HG02798 (cell line): ENCODE measurements at regions not wholly inside any gene's neighbourhood (a gene's known extent, or its start where the extent isn't known, plus 50 kb on each side); places are given as distances from the start of the nearest gene placed in this dataset.

ENCODE experiments used
- ATAC-seq: cut with Tn5 transposase; IDR thresholded peaks from one replicate; pipeline ENCODE4 v1.9.1; 2021; ENCODE audit warnings: mild to moderate bottlenecking; ENCODE audit not compliant: unreplicated experiment, poor library complexity

GRCh38 chr11:79950172-79950571, 509.3 kb upstream of the TENM4 start:
- no peak for ATAC-seq

GRCh38 chr11:79949574-79949973, 508.7 kb upstream of the TENM4 start:
- ATAC-seq: no peak

GRCh38 chr11:79942646-79943045, 501.8 kb upstream of the TENM4 start:
- no peak for ATAC-seq

DNA sequence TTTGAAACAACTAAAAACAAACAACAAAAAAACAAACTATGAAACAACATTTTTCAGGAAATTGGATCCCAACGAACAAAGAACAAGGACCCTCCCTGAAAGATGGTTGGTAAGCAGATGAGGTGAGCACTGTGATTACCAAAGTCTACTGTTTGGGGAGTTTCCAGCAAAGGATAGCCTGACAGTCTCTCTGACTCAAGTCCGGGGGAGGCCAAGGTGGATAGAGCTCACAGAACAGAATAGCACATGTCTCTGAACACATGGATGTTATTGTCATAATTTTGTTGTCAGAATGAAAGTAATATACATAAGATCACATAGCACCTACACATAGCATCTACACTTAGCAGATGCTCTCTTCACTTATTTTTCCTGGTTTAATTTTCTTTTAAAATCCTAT, 501.3 kb upstream of the TENM4 start:
- ATAC-seq: no peak

- ATAC-seq: no peak
Measured at GRCh38 chr11:79940974-79941735, 500.3 kb upstream of the TENM4 start.

- ATAC-seq: no peak
Measured at GRCh38 chr11:79940165-79940564, 499.3 kb upstream of the TENM4 start.

- no peak for ATAC-seq
Measured at GRCh38 chr11:79939111-79939510, 498.3 kb upstream of the TENM4 start.

GRCh38 chr11:79937676-79938334, 497.0 kb upstream of the TENM4 start:
- ATAC-seq: no peak

DNA sequence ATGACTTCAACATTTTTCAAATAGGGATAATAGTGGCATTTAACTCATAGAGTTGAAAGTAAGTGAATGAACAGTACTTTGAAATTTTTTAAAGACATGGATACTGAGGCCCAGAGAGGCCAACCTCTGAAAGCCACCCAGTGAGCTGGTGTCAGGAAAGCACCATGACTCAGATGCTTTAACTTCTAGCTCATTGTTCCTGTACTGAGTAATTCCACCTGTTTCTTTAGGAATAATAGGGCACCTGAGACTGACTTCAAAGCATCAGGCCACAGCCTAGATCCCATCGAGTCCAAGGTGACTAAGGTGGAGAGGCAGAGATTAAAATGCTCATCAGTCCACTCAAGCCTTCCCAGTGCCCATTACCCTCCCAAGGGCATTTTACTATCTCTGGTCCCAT, 491.8 kb upstream of the TENM4 start:
- ATAC-seq: no peak

- no peak for ATAC-seq
Measured at GRCh38 chr11:79931692-79932091, 490.9 kb upstream of the TENM4 start.

- no peak for ATAC-seq
Measured at GRCh38 chr11:79926707-79927106, 485.9 kb upstream of the TENM4 start.

GRCh38 chr11:79925570-79925969, 484.7 kb upstream of the TENM4 start:
- peak; percentile 41 for ATAC-seq

GRCh38 chr11:79922641-79923040, 481.8 kb upstream of the TENM4 start:
- no peak for ATAC-seq

DNA sequence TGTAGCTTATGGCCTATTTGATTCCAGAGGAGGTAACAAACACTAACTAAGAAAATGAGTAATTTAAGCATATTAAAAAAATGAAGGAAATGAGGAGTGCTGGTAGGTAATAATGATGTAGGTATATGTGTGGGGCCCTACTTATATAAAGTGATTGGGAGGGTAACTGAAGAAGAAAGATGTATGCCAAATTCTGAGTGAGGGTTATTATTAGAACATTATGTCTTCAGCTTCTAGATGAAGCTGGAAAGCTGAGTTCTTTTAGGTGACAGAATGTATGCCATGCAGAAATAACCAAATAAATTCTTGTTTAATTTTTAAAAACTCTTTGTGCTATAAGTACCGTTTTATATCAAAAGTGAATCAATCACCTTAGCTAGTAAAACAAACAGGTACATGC, 479.6 kb upstream of the TENM4 start:
- no peak for ATAC-seq

DNA sequence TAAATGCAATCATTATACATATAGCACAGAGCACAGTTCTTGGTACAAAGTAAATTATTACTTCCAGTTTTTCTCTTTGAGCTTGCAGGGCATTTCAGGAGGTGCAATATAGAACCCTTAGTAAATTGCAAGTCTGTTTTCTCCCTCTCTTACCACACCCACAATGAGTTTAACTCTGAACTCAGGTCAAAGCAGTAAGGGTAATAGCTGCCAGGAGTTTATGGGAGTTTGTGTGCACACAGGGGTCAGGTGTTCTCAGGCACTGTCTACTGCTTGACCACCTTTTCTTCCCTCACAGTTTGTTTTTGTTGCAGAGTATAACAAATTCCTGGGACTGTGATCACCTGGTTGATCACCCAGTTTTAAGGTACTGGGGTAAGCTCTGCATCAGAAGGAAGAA, 478.5 kb upstream of the TENM4 start:
- no peak for ATAC-seq

- ATAC-seq: no peak
Measured at GRCh38 chr11:79918846-79919245, 478.0 kb upstream of the TENM4 start.

GRCh38 chr11:79906164-79906563, 465.3 kb upstream of the TENM4 start:
- no peak for ATAC-seq

GRCh38 chr11:79902493-79902892, 461.7 kb upstream of the TENM4 start:
- no peak for ATAC-seq

GRCh38 chr11:79897896-79898295, 457.1 kb upstream of the TENM4 start:
- ATAC-seq: no peak

DNA sequence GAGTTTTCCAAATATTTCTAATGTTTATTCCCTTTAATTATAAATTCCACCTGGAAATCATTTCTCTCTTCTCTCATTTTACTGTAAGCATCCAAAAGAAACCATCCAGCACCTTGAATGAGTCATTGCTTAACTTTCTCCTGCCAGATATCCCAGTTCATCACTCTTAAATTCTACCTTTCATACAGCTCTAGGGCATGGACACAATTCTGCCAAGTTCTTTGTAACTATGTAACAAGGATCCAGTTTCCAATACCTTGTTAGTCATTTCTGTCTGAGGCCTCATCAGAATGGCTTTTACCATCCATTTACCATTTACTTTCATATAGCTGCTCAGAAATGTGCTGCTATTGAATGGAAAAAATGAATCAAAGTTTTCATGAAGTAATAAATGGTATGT, 455.4 kb upstream of the TENM4 start:
- no peak for ATAC-seq

DNA sequence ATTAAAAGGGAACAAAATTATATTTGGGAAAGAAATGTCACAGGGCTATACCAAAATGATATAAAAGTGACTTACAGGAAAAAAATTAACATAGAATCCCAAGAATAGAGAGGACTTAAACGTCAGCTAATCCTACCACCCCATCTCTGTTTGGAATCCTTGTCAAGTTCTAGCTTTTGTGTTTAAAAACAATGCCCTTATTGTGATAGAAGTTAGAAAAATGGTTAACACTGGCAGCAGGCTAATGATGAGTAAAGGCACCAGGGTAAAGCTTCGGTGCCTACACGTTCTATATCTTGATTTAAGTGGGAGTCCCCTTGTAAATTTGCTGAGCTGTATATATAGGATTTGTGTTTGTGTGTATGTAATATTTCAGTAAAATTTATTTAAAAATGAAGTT, 453.3 kb upstream of the TENM4 start:
- no peak for ATAC-seq

DNA sequence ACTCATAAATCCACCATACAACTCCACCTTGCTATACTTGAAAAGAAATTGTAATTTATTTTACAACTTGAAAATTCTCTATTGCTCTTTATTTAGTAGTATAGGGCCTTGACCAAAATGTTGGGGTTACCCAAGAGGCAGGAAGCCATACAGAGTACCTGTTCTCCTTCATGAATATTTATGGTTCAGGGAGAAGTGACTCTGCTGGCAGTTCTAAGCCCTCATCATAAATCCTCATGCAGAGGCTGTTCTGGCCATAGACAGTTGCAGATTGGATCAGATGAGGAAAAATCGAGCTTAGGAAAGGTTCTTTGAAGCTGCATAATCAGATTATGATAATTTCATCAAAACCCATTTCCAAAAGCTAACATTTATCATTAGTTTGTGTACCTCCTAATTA, 449.4 kb upstream of the TENM4 start:
- no peak for ATAC-seq
